CD14-positive monocyte (primary cell): ENCODE measurements at regions not wholly inside any gene's neighbourhood (a gene's known extent, or its start where the extent isn't known, plus 50 kb on each side); places are given as distances from the start of the nearest gene placed in this dataset.

Source experiments
- DNase-seq, 3 donors: peaks; one replicate each; pipeline ENCODE4 v3.0.0-alpha.2; 2011 to 2022
- H2AFZ ChIP-seq: 2 replicates; pipeline ENCODE4 v1.6.0; 2012; ENCODE audit warnings: mild to moderate bottlenecking, low read depth, low read length, inconsistent platforms; ENCODE audit not compliant: insufficient read depth, poor library complexity, severe bottlenecking
- H3K27ac ChIP-seq, 2 donors: 1 replicate in 1 of 2; 2 replicates in 1 of 2; pipeline ENCODE4 v1.5.1; 2012 to 2013; ENCODE audit warnings: low read length in 2 of 2, control low read depth in 1 of 2, inconsistent platforms in 1 of 2, low read depth in 1 of 2, mild to moderate bottlenecking in 1 of 2
- H3K27me3 ChIP-seq, 2 donors: one replicate each; pipeline versions ENCODE4 v1.6.0 to v1.6.1; 2011 to 2013; ENCODE audit warnings: low read length in 2 of 2; ENCODE audit not compliant: control insufficient read depth in 2 of 2, insufficient read depth in 2 of 2
- H3K36me3 ChIP-seq, 2 donors: replicated peaks in 1 of 2; 1 replicate in 1 of 2; 2 replicates in 1 of 2; pipeline versions ENCODE4 v1.5.1 to v1.6.1; 2012 to 2013; ENCODE audit warnings: low read length in 2 of 2, control low read depth in 1 of 2, inconsistent platforms in 1 of 2, mild to moderate bottlenecking in 1 of 2; ENCODE audit not compliant: insufficient read depth in 2 of 2, control insufficient read depth in 1 of 2
- H3K4me1 ChIP-seq, 2 donors: 1 replicate in 1 of 2; 2 replicates in 1 of 2; pipeline versions ENCODE4 v1.5.1 to v1.6.1; 2012 to 2013; ENCODE audit warnings: low read length in 2 of 2, control low read depth in 1 of 2, inconsistent platforms in 1 of 2, mild to moderate bottlenecking in 1 of 2, moderate library complexity in 1 of 2; ENCODE audit not compliant: insufficient read depth in 2 of 2, control insufficient read depth in 1 of 2
- H3K4me2 ChIP-seq: replicated peaks from 2 replicates; pipeline ENCODE3; 2012; ENCODE audit warnings: low read length, moderate library complexity, mild to moderate bottlenecking; ENCODE audit not compliant: poor library complexity, severe bottlenecking; ENCODE audit errors: extremely low read depth
- H3K4me3 ChIP-seq, 3 experiments: fragments of 200-600 bp in 1 of 3; sonication (generic) in 1 of 3; replicated peaks in 1 of 3; 1 replicate in 2 of 3; 2 replicates in 1 of 3; pipeline ENCODE4 v1.5.1; 2011 to 2013; ENCODE audit warnings: low read length in 3 of 3, mild to moderate bottlenecking in 3 of 3, control low read depth in 2 of 3, low read depth in 2 of 3, inconsistent platforms in 1 of 3, moderate library complexity in 1 of 3
- H3K79me2 ChIP-seq: 2 replicates; pipeline ENCODE4 v1.6.0; 2012; ENCODE audit warnings: mild to moderate bottlenecking, control low read depth, inconsistent platforms, low read length, moderate library complexity; ENCODE audit not compliant: insufficient read depth
- H3K9ac ChIP-seq: 2 replicates; pipeline ENCODE4 v1.6.0; 2017; ENCODE audit warnings: low read length, mild to moderate bottlenecking; ENCODE audit not compliant: insufficient read depth, poor library complexity, severe bottlenecking
- H3K9me3 ChIP-seq, 2 donors: replicated peaks in 1 of 2; 1 replicate in 1 of 2; 2 replicates in 1 of 2; pipeline versions ENCODE4 v1.5.1 to v1.6.1; 2012 to 2013; ENCODE audit warnings: low read length in 2 of 2, control low read depth in 1 of 2; ENCODE audit not compliant: control insufficient read depth in 1 of 2, insufficient read depth in 1 of 2
- H4K20me1 ChIP-seq: 2 replicates; pipeline ENCODE4 v1.6.0; 2012; ENCODE audit warnings: mild to moderate bottlenecking, low read length, control low read depth, moderate library complexity; ENCODE audit not compliant: insufficient read depth
- H3K27ac Mint-ChIP-seq, 7 donors: one replicate each; pipeline ENCODE4 v1.8.0; 2020; ENCODE audit warnings: mild to moderate bottlenecking in 7 of 7, mixed read lengths in 7 of 7, moderate library complexity in 6 of 7, inconsistent platforms in 2 of 7
- H3K27me3 Mint-ChIP-seq, 3 donors: one replicate each; pipeline ENCODE4 v1.8.0; 2021 to 2022; ENCODE audit warnings: low read depth in 3 of 3, mild to moderate bottlenecking in 3 of 3, mixed read lengths in 3 of 3, moderate library complexity in 3 of 3, inconsistent platforms in 1 of 3
- H3K36me3 Mint-ChIP-seq, 2 donors: one replicate each; pipeline ENCODE4 v1.8.0; 2020; ENCODE audit warnings: mixed read lengths in 2 of 2, inconsistent platforms in 1 of 2, mild to moderate bottlenecking in 1 of 2
- H3K4me1 Mint-ChIP-seq: one replicate; pipeline ENCODE4 v1.8.0; 2020; ENCODE audit warnings: mild to moderate bottlenecking, mixed read lengths
- H3K4me3 Mint-ChIP-seq, 2 donors: one replicate each; pipeline ENCODE4 v1.8.0; 2020; ENCODE audit warnings: mild to moderate bottlenecking in 2 of 2, mixed read lengths in 2 of 2, moderate library complexity in 1 of 2
- H3K9me3 Mint-ChIP-seq, 7 donors: one replicate each; pipeline ENCODE4 v1.8.0; 2020 to 2022; ENCODE audit warnings: mixed read lengths in 7 of 7, mild to moderate bottlenecking in 6 of 7, moderate library complexity in 6 of 7, inconsistent platforms in 2 of 7
- WGBS: methylation state at CpG from one replicate; pipeline ENCODE4 v1.1.5; 2013; ENCODE audit warnings: missing lambda C conversion rate; ENCODE audit not compliant: insufficient coverage; 5-methylcytosine and 5-hydroxymethylcytosine counted together
- intact Hi-C, 2 donors: fragments of 100-400 bp; cut with micrococcal nuclease; formaldehyde crosslinking; loops; one replicate each; pipeline versions ENCODE4 v1.15.0 to v1.15.1; 2023
- TF ChIP-seq, protein P1 (sequence below): fragments of 200-600 bp; IDR thresholded peaks from one replicate; pipeline ENCODE4 v1.8.0; 2022; ENCODE audit warnings: antibody characterized with exemption, mild to moderate bottlenecking

DNA sequence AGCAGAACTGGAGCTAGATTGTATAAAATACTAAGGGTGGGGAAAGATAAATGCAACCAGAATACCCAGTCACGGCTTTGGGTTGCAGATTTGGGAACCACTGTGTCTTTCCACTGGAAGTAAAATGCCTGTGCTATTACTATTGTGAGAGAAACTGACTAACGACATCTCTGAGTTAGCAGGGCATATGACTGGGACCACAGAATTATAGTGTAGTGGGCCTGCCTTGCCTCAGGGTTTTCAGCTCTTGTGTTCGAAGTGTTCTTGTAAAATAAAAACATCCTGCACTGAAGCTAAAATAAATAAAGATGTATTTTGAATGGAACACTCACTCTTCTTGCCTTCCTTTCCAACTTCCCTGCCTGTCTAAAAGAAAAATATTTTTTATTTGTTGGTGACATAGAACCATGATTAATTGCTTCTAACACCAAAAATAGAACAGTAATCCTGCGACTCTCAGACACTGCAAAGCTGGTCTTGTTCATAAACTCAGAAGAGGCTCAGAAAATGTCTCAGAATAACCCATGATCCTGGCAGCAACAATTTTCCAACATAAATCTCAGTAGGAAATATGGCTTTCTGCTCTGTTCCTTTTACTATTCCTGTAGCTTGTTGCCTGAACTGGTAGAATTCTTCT is 104.2 kb downstream of the FAM47B start:
- H3K9ac ChIP-seq: no peak overlapping the region
- 20% methylated on average over 1 of the region's 4 CpGs for WGBS
- no peak overlapping the region for H2AFZ ChIP-seq

DNA sequence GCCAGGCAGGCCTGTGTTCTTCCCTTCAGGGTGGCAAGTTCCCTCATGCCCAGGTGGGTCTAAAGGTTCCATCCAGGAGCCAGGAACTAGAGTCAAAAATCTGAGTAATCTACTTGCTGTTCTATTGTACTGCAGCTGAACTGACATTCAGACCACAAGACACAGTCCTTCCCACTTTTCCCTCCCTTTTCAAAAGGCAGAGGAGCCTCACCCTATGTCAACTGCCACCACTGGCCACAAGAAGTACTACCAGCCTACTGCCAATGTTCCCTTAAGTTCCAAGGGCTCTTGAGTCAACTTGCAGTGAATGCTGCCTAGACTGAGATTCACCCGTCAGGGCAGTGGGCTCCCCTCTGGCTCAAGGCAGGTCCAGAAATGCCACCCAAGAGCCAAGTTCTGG is 133.5 kb downstream of the FAM47B start:
- H3K27ac ChIP-seq: no peak overlapping the region
- no peak overlapping the region for H2AFZ ChIP-seq
- H3K79me2 ChIP-seq: no peaks in the 10 kb centered on the region
- Mint-ChIP-seq H3K36me3 (no peaks in the 10 kb centered on the region), H3K4me1 (no peaks in the 10 kb centered on the region), H3K4me3 (no peak overlapping the region), H3K27ac (no peak overlapping the region), H3K27me3 (no peaks in the 10 kb centered on the region), H3K9me3 (peaks cover 0 to 8% (median 0%) of the 10 kb centered on the region in 7 donors)
- intact Hi-C loops: no loop called here
- no peak overlapping the region for H3K4me3 ChIP-seq
- no peak overlapping the region for H3K9ac ChIP-seq
- peaks cover 5 to 8% of the 10 kb centered on the region in 2 donors for H3K9me3 ChIP-seq
- no peaks in the 10 kb centered on the region for H3K27me3 ChIP-seq
- TF ChIP-seq, protein P1, sequence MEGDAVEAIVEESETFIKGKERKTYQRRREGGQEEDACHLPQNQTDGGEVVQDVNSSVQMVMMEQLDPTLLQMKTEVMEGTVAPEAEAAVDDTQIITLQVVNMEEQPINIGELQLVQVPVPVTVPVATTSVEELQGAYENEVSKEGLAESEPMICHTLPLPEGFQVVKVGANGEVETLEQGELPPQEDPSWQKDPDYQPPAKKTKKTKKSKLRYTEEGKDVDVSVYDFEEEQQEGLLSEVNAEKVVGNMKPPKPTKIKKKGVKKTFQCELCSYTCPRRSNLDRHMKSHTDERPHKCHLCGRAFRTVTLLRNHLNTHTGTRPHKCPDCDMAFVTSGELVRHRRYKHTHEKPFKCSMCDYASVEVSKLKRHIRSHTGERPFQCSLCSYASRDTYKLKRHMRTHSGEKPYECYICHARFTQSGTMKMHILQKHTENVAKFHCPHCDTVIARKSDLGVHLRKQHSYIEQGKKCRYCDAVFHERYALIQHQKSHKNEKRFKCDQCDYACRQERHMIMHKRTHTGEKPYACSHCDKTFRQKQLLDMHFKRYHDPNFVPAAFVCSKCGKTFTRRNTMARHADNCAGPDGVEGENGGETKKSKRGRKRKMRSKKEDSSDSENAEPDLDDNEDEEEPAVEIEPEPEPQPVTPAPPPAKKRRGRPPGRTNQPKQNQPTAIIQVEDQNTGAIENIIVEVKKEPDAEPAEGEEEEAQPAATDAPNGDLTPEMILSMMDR: no peak
- H3K4me1 ChIP-seq: no peaks in the 10 kb centered on the region
- H3K36me3 ChIP-seq: no peaks in the 10 kb centered on the region
- WGBS: 91% methylated on average over 1 of the region's 1 CpG
- H4K20me1 ChIP-seq: no peaks in the 10 kb centered on the region
- no peak overlapping the region for H3K4me2 ChIP-seq
- DNase-seq: no peak

More for the DNA sequence above, 104.2 kb downstream of the FAM47B start:
- Histone ChIP-seq H3K27me3 (no peaks in the 10 kb centered on the region), H3K4me3 (no peak overlapping the region), H3K36me3 (no peaks in the 10 kb centered on the region), H3K4me2 (no peak overlapping the region), H3K79me2 (no peaks in the 10 kb centered on the region), H3K9me3 (no peaks in the 10 kb centered on the region), H4K20me1 (no peaks in the 10 kb centered on the region), H3K4me1 (no peaks in the 10 kb centered on the region), H3K27ac (no peak overlapping the region)
- DNase-seq: no peak
- no peak overlapping the region for H3K27ac Mint-ChIP-seq
- no peak overlapping the region for H3K4me3 Mint-ChIP-seq
- peaks cover 0 to 5% (median 0%) of the 10 kb centered on the region in 7 donors for H3K9me3 Mint-ChIP-seq
- no peaks in the 10 kb centered on the region for H3K27me3 Mint-ChIP-seq
- intact Hi-C loops: no loop called here
- H3K4me1 Mint-ChIP-seq: no peaks in the 10 kb centered on the region
- H3K36me3 Mint-ChIP-seq: no peaks in the 10 kb centered on the region
- TF ChIP-seq, protein P1: no peak
